Peyer's patch (tissue), 4 donors: ENCODE measurements at regions not wholly inside any gene's neighbourhood (a gene's known extent, or its start where the extent isn't known, plus 50 kb on each side); places are given as distances from the start of the nearest gene placed in this dataset.

Experiments
- DNase-seq, 3 donors: peaks; one replicate each; pipeline ENCODE4 v3.0.0-alpha.2; 2017 to 2019
- H3K27ac ChIP-seq, 4 donors: fragments of 200-600 bp; sonication (generic); one replicate each; pipeline ENCODE4 v1.5.1; 2016 to 2019
- H3K27me3 ChIP-seq, 2 donors: fragments of 200-600 bp; sonication (generic); one replicate each; pipeline ENCODE4 v1.5.1; 2019
- H3K36me3 ChIP-seq, 3 donors: fragments of 200-600 bp; sonication (generic); one replicate each; pipeline ENCODE4 v1.5.1; 2016 to 2019
- H3K4me1 ChIP-seq, 4 donors: fragments of 200-600 bp; sonication (generic); one replicate each; pipeline ENCODE4 v1.5.1; 2016 to 2019
- H3K4me3 ChIP-seq, 4 donors: fragments of 200-600 bp; sonication (generic); 1 replicate in 3 of 4; 2 replicates in 1 of 4; pipeline ENCODE4 v1.5.1; 2016 to 2019; ENCODE audit warnings: mild to moderate bottlenecking in 1 of 4
- H3K9me3 ChIP-seq, 4 donors: fragments of 200-600 bp; sonication (generic); one replicate each; pipeline ENCODE4 v1.5.1; 2016 to 2019; ENCODE audit warnings: mild to moderate bottlenecking in 1 of 4
- POLR2A ChIP-seq, 2 donors: fragments of 450-650 bp; IDR thresholded peaks; one replicate each; pipeline ENCODE4 v1.5.1; 2017; ENCODE audit warnings: antibody characterized with exemption in 2 of 2, mild to moderate bottlenecking in 2 of 2, moderate library complexity in 2 of 2
- TF ChIP-seq, protein P1 (sequence below), 6 experiments: fragments of 450-650 bp in 4 of 6; fragments of 200-600 bp in 2 of 6; sonication (generic) in 1 of 6; IDR thresholded peaks; one replicate each; pipeline ENCODE4 v1.5.1; 2017 to 2019; ENCODE audit warnings: antibody characterized with exemption in 6 of 6, mild to moderate bottlenecking in 3 of 6, moderate library complexity in 1 of 6

DNA sequence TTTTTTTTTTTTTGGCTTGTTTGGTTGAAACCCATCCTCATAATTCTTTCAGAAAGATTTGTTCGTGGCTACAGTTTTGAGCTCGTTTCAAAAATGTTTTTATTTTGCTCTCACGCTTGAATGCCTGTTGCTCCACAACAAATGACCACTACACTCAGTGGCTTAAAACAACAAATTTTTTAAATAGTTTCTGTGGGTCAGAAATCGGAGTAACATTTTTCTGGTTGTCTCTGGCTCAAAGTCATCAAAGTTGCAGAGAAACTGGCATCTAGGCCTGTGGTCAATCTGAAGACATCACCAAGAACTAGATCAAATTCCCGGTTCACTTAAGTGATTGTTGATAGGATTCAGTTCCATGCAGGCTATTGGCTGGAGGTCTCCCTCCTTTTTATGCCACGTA lies 560.0 kb downstream of the SNAPC1 start:
- H3K36me3 ChIP-seq, result no peaks in the 10 kb centered on the region
- no peaks in the 10 kb centered on the region for H3K27me3 ChIP-seq
- H3K4me1 ChIP-seq, result no peaks in the 10 kb centered on the region
- H3K4me3 ChIP-seq, result no peak overlapping the region
- no peak overlapping the region for H3K27ac ChIP-seq
- no peak for DNase-seq
- TF ChIP-seq POLR2A (IDR thresholded peaks at IDR 0.05), result no peak
- TF ChIP-seq, protein P1, sequence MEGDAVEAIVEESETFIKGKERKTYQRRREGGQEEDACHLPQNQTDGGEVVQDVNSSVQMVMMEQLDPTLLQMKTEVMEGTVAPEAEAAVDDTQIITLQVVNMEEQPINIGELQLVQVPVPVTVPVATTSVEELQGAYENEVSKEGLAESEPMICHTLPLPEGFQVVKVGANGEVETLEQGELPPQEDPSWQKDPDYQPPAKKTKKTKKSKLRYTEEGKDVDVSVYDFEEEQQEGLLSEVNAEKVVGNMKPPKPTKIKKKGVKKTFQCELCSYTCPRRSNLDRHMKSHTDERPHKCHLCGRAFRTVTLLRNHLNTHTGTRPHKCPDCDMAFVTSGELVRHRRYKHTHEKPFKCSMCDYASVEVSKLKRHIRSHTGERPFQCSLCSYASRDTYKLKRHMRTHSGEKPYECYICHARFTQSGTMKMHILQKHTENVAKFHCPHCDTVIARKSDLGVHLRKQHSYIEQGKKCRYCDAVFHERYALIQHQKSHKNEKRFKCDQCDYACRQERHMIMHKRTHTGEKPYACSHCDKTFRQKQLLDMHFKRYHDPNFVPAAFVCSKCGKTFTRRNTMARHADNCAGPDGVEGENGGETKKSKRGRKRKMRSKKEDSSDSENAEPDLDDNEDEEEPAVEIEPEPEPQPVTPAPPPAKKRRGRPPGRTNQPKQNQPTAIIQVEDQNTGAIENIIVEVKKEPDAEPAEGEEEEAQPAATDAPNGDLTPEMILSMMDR (IDR thresholded peaks at IDR 0.05), result no peak
- H3K9me3 ChIP-seq, result no peaks in the 10 kb centered on the region

DNA sequence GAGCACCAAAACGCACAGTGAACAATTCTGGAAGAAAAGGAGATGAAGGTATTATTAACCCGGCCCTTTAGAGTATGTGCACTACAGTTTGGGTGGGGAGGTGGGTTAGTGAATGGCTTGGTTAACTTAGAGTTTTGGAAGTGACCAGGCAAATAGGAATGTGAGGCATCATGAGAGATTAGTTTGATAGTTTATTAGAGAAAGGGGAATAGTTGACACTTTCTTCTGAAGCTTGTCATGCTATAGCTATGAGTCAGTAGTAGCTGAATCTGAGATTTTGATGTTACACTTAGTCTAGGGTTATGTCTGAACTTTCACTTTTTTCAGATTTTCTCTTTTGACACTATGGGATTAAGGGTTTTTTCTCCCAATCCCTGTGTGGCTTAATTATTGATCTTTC lies 567.2 kb downstream of the SNAPC1 start:
- no peak overlapping the region for H3K27ac ChIP-seq
- TF ChIP-seq, protein P1 (IDR thresholded peaks at IDR 0.05), result no peak
- TF ChIP-seq POLR2A (IDR thresholded peaks at IDR 0.05), result no peak
- no peaks in the 10 kb centered on the region for H3K4me1 ChIP-seq
- H3K4me3 ChIP-seq, result no peak overlapping the region
- no peaks in the 10 kb centered on the region for H3K9me3 ChIP-seq
- no peak for DNase-seq
- no peaks in the 10 kb centered on the region for H3K27me3 ChIP-seq
- H3K36me3 ChIP-seq, result no peaks in the 10 kb centered on the region

DNA sequence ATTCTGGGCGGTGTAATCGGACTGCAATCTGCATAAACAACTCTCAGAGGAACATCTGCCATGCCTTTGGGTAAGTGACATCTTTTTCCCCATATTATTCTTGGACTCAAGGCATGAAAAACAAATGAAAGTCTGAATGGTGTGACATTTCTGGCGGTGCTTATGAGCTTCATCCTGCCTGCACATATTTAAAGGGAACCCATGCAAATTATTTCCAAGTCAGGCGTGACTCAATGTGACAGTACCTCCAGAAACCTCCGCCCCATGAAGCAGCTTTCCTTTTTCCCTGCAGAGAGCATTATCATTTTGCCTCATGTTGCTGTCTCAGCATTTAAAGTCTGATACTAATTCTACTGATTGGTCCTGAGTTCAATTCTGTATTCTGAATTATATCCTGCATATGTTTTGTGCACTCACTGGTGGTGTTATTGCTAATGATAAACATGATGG lies 585.4 kb downstream of the SNAPC1 start:
- Histone ChIP-seq H3K4me1 (no peaks in the 10 kb centered on the region), H3K4me3 (no peak overlapping the region), H3K36me3 (no peaks in the 10 kb centered on the region), H3K9me3 (no peaks in the 10 kb centered on the region), H3K27me3 (no peaks in the 10 kb centered on the region), H3K27ac (no peak overlapping the region)
- TF ChIP-seq POLR2A (IDR thresholded peaks at IDR 0.05), result no peak
- TF ChIP-seq, protein P1 (IDR thresholded peaks at IDR 0.05), result no peak
- DNase-seq, result no peak

DNA sequence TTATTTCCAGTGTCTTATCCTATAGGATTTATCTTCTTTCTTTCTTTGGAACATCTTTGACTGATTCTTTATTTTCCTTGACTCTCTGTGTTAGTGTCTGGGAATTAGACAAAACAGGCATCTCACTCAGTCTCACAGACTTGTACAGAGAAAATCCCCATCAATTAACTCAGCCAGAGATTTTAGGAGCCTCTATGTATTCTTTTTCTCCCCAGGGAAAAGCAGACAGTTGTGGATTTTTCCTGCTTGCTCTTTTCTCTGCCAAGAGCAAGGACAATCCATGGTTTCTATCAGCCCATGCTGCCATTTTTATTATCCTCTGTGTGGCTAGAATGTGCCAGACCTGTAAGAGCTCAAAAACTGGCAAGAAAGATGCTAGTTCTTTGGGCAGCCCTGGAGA lies 595.1 kb downstream of the SNAPC1 start:
- Histone ChIP-seq H3K27me3 (no peaks in the 10 kb centered on the region), H3K27ac (no peak overlapping the region), H3K4me3 (no peak overlapping the region), H3K4me1 (no peaks in the 10 kb centered on the region), H3K36me3 (no peaks in the 10 kb centered on the region), H3K9me3 (peaks cover 0 to 12% (median 0%) of the 10 kb centered on the region in 4 donors)
- DNase-seq, result no peak
- TF ChIP-seq POLR2A (IDR thresholded peaks at IDR 0.05), result no peak
- TF ChIP-seq, protein P1 (IDR thresholded peaks at IDR 0.05), result no peak

DNA sequence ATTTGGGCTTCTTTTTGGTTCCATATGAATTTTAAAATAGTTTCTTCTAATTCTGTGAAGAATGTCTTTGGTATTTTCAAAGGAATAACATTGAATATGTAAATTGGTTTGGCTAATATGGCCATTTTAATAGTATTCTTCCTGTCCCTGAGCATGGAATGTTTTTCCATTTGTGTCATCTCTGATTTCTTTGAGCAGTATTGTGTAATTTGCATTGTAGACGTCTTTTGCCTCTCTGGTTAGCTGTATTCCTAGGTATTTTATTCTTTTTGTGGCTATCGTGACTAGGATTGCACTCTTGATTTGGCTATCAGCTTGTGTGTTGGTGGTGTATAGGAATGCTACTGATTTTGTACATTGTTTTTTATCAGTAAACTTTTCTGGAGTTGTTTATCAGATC lies 601.9 kb downstream of the SNAPC1 start:
- H3K9me3 ChIP-seq, result no peaks in the 10 kb centered on the region
- TF ChIP-seq POLR2A (IDR thresholded peaks at IDR 0.05), result no peak
- TF ChIP-seq, protein P1 (IDR thresholded peaks at IDR 0.05), result no peak
- no peaks in the 10 kb centered on the region for H3K27me3 ChIP-seq
- no peaks in the 10 kb centered on the region for H3K36me3 ChIP-seq
- no peak for DNase-seq
- H3K27ac ChIP-seq, result no peak overlapping the region
- H3K4me1 ChIP-seq, result no peaks in the 10 kb centered on the region
- H3K4me3 ChIP-seq, result no peak overlapping the region

DNA sequence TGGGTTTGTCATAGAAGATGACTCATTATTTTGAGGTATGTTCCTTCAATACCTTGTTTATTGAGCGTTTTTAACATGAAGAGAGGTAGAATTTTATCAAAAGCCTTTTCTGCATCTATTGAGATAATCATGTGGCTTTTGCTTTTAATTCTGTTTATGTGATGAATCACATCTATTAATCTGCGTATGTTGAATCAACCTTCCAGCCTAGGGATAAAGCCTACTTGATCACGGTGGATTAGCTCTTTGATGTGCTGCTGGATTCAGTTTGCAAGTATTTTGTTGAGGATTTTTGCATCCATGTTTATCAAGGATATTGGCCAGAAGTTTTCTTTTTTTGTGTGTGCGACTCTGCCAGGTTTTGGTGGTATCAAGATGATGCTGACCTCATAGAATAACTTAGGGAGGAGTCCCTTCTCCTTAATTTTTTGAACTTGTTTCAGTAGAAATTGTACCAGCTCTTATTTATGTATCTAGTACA lies 602.6 kb downstream of the SNAPC1 start:
- Histone ChIP-seq H3K27me3 (no peaks in the 10 kb centered on the region), H3K4me3 (no peak overlapping the region), H3K27ac (no peak overlapping the region), H3K9me3 (no peaks in the 10 kb centered on the region), H3K4me1 (no peaks in the 10 kb centered on the region), H3K36me3 (no peaks in the 10 kb centered on the region)
- TF ChIP-seq, protein P1 (IDR thresholded peaks at IDR 0.05), result no peak
- TF ChIP-seq POLR2A (IDR thresholded peaks at IDR 0.05), result no peak
- DNase-seq, result no peak
